H1 (cell line): ENCODE measurements at regions not wholly inside any gene's neighbourhood (a gene's known extent, or its start where the extent isn't known, plus 50 kb on each side); places are given as distances from the start of the nearest gene placed in this dataset.

ENCODE experiments used
- CTCF ChIA-PET: fragments of 300-600 bp; sonication (Branson Sonifier 250); formaldehyde crosslinking; loops from one replicate; lab custom pipeline; 2021; ENCODE audit not compliant: partially characterized antibody; lab: Charles Lee
- POLR2A ChIA-PET: fragments of 300-600 bp; sonication (Branson Sonifier 250); formaldehyde crosslinking; loops from one replicate; lab custom pipeline; 2021; ENCODE audit warnings: inconsistent platforms; ENCODE audit not compliant: partially characterized antibody; lab: Charles Lee
- DNase-seq, 2 experiments: peaks; one replicate each; pipeline versions ENCODE4 v3.0.0 to v3.0.0-alpha.2; 2010 to 2022; ENCODE audit warnings: low spot score in 2 of 2, low read depth in 1 of 2, mixed read lengths in 1 of 2
- FAIRE-seq: peaks from 2 replicates; lab custom pipeline; 2011; peaks lifted over from hg19 to GRCh38; lab: Jason Lieb, UNC
- H2AFZ ChIP-seq: 2 replicates; pipeline ENCODE4 v1.8.1; 2012; ENCODE audit warnings: low read length, inconsistent platforms
- H2AK5ac ChIP-seq: 2 replicates; pipeline ENCODE4 v1.6.1; 2013; ENCODE audit warnings: low read depth, low read length
- H2BK120ac ChIP-seq: replicated peaks from 2 replicates; pipeline ENCODE3; 2013; ENCODE audit warnings: low read depth, low read length, inconsistent platforms
- H2BK12ac ChIP-seq: 2 replicates; pipeline ENCODE4 v1.6.1; 2013; ENCODE audit warnings: low read depth, low read length
- H2BK15ac ChIP-seq: 2 replicates; pipeline ENCODE4 v1.6.1; 2013; ENCODE audit warnings: low read length
- H2BK20ac ChIP-seq: 2 replicates; pipeline ENCODE4 v1.6.1; 2013; ENCODE audit warnings: low read length
- H2BK5ac ChIP-seq: 2 replicates; pipeline ENCODE4 v1.6.1; 2013; ENCODE audit warnings: low read depth, low read length
- H3K14ac ChIP-seq: 2 replicates; pipeline ENCODE4 v1.6.1; 2013; ENCODE audit warnings: inconsistent platforms; ENCODE audit not compliant: insufficient read length
- H3K18ac ChIP-seq: 2 replicates; pipeline ENCODE4 v1.6.1; 2013; ENCODE audit warnings: low read length; ENCODE audit errors: extremely low read depth
- H3K23ac ChIP-seq: 2 replicates; pipeline ENCODE4 v1.6.1; 2013; ENCODE audit warnings: inconsistent platforms; ENCODE audit not compliant: insufficient read length
- H3K23me2 ChIP-seq: 2 replicates; pipeline ENCODE4 v1.6.1; 2013; ENCODE audit warnings: low read depth, low read length
- H3K27ac ChIP-seq: 2 replicates; pipeline ENCODE4 v1.6.1; 2011; ENCODE audit warnings: low read depth, low read length, inconsistent platforms
- H3K27me3 ChIP-seq, 4 experiments: replicated peaks in 1 of 4; 1 replicate in 1 of 4; 2 replicates in 3 of 4; pipeline versions ENCODE4 v1.6.1 to v1.8.1; 2011 to 2013; ENCODE audit warnings: low read length in 3 of 4, mild to moderate bottlenecking in 3 of 4, inconsistent platforms in 2 of 4, mixed read lengths in 2 of 4, moderate library complexity in 1 of 4; ENCODE audit not compliant: control insufficient read depth in 3 of 4, insufficient read depth in 3 of 4; ENCODE audit errors: extremely low read depth in 1 of 4
- H3K36me3 ChIP-seq, 4 experiments: 2 replicates each; pipeline versions ENCODE4 v1.6.1 to v1.8.1; 2011 to 2013; ENCODE audit warnings: mild to moderate bottlenecking in 4 of 4, low read length in 3 of 4, moderate library complexity in 2 of 4, control low read depth in 1 of 4, inconsistent platforms in 1 of 4; ENCODE audit not compliant: insufficient read depth in 4 of 4, control insufficient read depth in 2 of 4
- H3K4ac ChIP-seq: replicated peaks from 2 replicates; pipeline ENCODE3; 2013; ENCODE audit warnings: low read length, low read depth, mixed read lengths, inconsistent platforms; ENCODE audit not compliant: insufficient read length
- H3K4me1 ChIP-seq, 4 experiments: replicated peaks in 1 of 4; 1 replicate in 1 of 4; 2 replicates in 3 of 4; pipeline versions ENCODE4 v1.6.1 to v1.8.1; 2011 to 2013; ENCODE audit warnings: low read length in 3 of 4, inconsistent platforms in 2 of 4, mixed read lengths in 1 of 4; ENCODE audit not compliant: insufficient read depth in 4 of 4, control insufficient read depth in 3 of 4
- H3K4me2 ChIP-seq, 2 experiments: 2 replicates each; pipeline versions ENCODE4 v1.6.1 to v1.8.1; 2011 to 2013; ENCODE audit warnings: low read depth in 2 of 2, low read length in 2 of 2, control low read depth in 1 of 2, inconsistent platforms in 1 of 2, mild to moderate bottlenecking in 1 of 2; ENCODE audit not compliant: insufficient read depth in 1 of 2
- H3K4me3 ChIP-seq, 4 experiments: fragments of 200-600, 300-600 bp in 1 of 4; sonication (generic), shearing (Covaris generic), sonication (Bioruptor Twin) in 1 of 4; 2 replicates each; pipeline versions ENCODE4 v1.5.1 to v1.8.1; 2011 to 2016; ENCODE audit warnings: low read length in 4 of 4, low read depth in 3 of 4, control low read depth in 2 of 4, inconsistent platforms in 2 of 4, mild to moderate bottlenecking in 2 of 4, mixed read lengths in 1 of 4, moderate library complexity in 1 of 4; ENCODE audit not compliant: insufficient read depth in 2 of 4; ENCODE audit errors: extremely low read depth in 1 of 4
- H3K56ac ChIP-seq: replicated peaks from 2 replicates; pipeline ENCODE3; 2013; ENCODE audit warnings: low read depth, mild to moderate bottlenecking, mixed read lengths, low read length, inconsistent platforms; ENCODE audit not compliant: insufficient read length
- H3K79me1 ChIP-seq: 2 replicates; pipeline ENCODE4 v1.6.1; 2013; ENCODE audit warnings: low read depth, low read length, control low read depth
- H3K79me2 ChIP-seq, 2 experiments: 2 replicates each; pipeline versions ENCODE4 v1.6.1 to v1.8.1; 2012 to 2013; ENCODE audit warnings: low read length in 2 of 2, mild to moderate bottlenecking in 2 of 2, inconsistent platforms in 1 of 2; ENCODE audit not compliant: insufficient read depth in 2 of 2, control insufficient read depth in 1 of 2
- H3K9ac ChIP-seq, 4 experiments: replicated peaks in 1 of 4; 1 replicate in 1 of 4; 2 replicates in 3 of 4; pipeline versions ENCODE4 v1.6.1 to v1.8.1; 2011 to 2013; ENCODE audit warnings: low read depth in 3 of 4, low read length in 3 of 4, control low read depth in 2 of 4, mild to moderate bottlenecking in 2 of 4, moderate library complexity in 2 of 4, inconsistent platforms in 1 of 4; ENCODE audit errors: extremely low read depth in 1 of 4
- H3K9me3 ChIP-seq, 2 experiments: 2 replicates each; pipeline versions ENCODE4 v1.6.1 to v1.8.1; 2012 to 2013; ENCODE audit warnings: mild to moderate bottlenecking in 2 of 2, moderate library complexity in 2 of 2, control low read depth in 1 of 2, inconsistent platforms in 1 of 2, low read depth in 1 of 2, low read length in 1 of 2, mixed read lengths in 1 of 2; ENCODE audit not compliant: insufficient read depth in 2 of 2
- H4K20me1 ChIP-seq, 2 experiments: replicated peaks in 1 of 2; 2 replicates each; pipeline versions ENCODE3 to v1.8.1; 2011 to 2013; ENCODE audit warnings: inconsistent platforms in 2 of 2, low read length in 2 of 2, mild to moderate bottlenecking in 1 of 2; ENCODE audit not compliant: insufficient read depth in 2 of 2, control insufficient read depth in 1 of 2
- H4K5ac ChIP-seq: 2 replicates; pipeline ENCODE4 v1.6.1; 2013; ENCODE audit warnings: low read length, low read depth, mixed read lengths, inconsistent platforms; ENCODE audit not compliant: insufficient read length
- H4K8ac ChIP-seq: 2 replicates; pipeline ENCODE4 v1.8.0; 2013; ENCODE audit warnings: mild to moderate bottlenecking, moderate library complexity, low read length, inconsistent platforms; ENCODE audit not compliant: insufficient read depth; ENCODE audit errors: extremely low read depth
- H4K91ac ChIP-seq: replicated peaks from 2 replicates; pipeline ENCODE3; 2013; ENCODE audit warnings: low read length, mixed read lengths, inconsistent platforms; ENCODE audit not compliant: insufficient read length
- ASH2L ChIP-seq: fragments of 200-600, 300-600 bp; sonication (generic); IDR thresholded peaks from one replicate; pipeline ENCODE4 v1.7.1; 2017; ENCODE audit warnings: low read length
- EP300 ChIP-seq, 2 experiments: IDR thresholded peaks; 1 replicate in 1 of 2; 2 replicates in 1 of 2; pipeline ENCODE4 v1.6.1; 2011 to 2012; ENCODE audit warnings: low read depth in 2 of 2, low read length in 2 of 2, mild to moderate bottlenecking in 2 of 2, borderline replicate concordance in 1 of 2, inconsistent platforms in 1 of 2, moderate library complexity in 1 of 2
- GTF2F1 ChIP-seq: IDR thresholded peaks from 2 replicates; pipeline ENCODE4 v1.6.1; 2012; ENCODE audit warnings: low read depth, low read length, improper control_type of control experiment, borderline replicate concordance
- HDAC2 ChIP-seq, 2 experiments: fragments of 300-600 bp in 1 of 2; sonication (generic) in 1 of 2; IDR thresholded peaks; 2 replicates each; pipeline ENCODE4 v1.6.1; 2011 to 2012; ENCODE audit warnings: low read depth in 2 of 2, low read length in 2 of 2, mild to moderate bottlenecking in 2 of 2, moderate library complexity in 2 of 2, borderline replicate concordance in 1 of 2, inconsistent platforms in 1 of 2
- KDM1A ChIP-seq: fragments of 200-600, 300-600 bp; sonication (generic); IDR thresholded peaks from 2 replicates; pipeline ENCODE4 v1.7.1; 2016; ENCODE audit warnings: mild to moderate bottlenecking, low read length, borderline replicate concordance
- POLR2AphosphoS5 ChIP-seq: IDR thresholded peaks from 2 replicates; pipeline ENCODE4 v1.6.1; 2011; ENCODE audit warnings: low read depth, low read length
- POU5F1 ChIP-seq: IDR thresholded peaks from 2 replicates; pipeline ENCODE4 v1.6.1; 2011; ENCODE audit warnings: low read depth, mild to moderate bottlenecking, low read length, moderate library complexity
- RBBP5 ChIP-seq: IDR thresholded peaks from 2 replicates; pipeline ENCODE4 v1.7.1; 2012; ENCODE audit warnings: low read depth, mild to moderate bottlenecking, inconsistent platforms, low read length, moderate library complexity, borderline replicate concordance
- SRF ChIP-seq: IDR thresholded peaks from 2 replicates; pipeline ENCODE4 v1.6.1; 2011; ENCODE audit warnings: mild to moderate bottlenecking, low read depth, low read length, moderate library complexity
- TAF1 ChIP-seq: IDR thresholded peaks from 2 replicates; pipeline ENCODE4 v1.6.1; 2011; ENCODE audit warnings: mild to moderate bottlenecking, low read depth, low read length
- TCF12 ChIP-seq: IDR thresholded peaks from 2 replicates; pipeline ENCODE4 v1.6.1; 2011; ENCODE audit warnings: low read depth, mild to moderate bottlenecking, low read length
- TEAD4 ChIP-seq: IDR thresholded peaks from 2 replicates; pipeline ENCODE4 v1.6.1; 2012; ENCODE audit warnings: low read depth, low read length, inconsistent platforms, mixed read lengths
- YY1 ChIP-seq: IDR thresholded peaks from 2 replicates; pipeline ENCODE4 v1.6.1; 2011; ENCODE audit warnings: low read depth, mild to moderate bottlenecking, low read length
- WGBS, 2 experiments: shearing (Covaris generic) in 1 of 2; methylation state at CpG; one replicate each; pipeline versions ENCODE4 v1.1.6 to v1.1.7; 2013 to 2015; ENCODE audit warnings: low lambda C conversion rate in 2 of 2, mixed read lengths in 2 of 2, inconsistent platforms in 1 of 2, low coverage in 1 of 2, missing lambda C conversion rate in 1 of 2; ENCODE audit not compliant: insufficient replicate concordance in 2 of 2, insufficient coverage in 1 of 2, insufficient read length in 1 of 2; ENCODE audit errors: extremely low coverage in 1 of 2, missing lambda C conversion rate in 1 of 2; 5-methylcytosine and 5-hydroxymethylcytosine counted together

DNA sequence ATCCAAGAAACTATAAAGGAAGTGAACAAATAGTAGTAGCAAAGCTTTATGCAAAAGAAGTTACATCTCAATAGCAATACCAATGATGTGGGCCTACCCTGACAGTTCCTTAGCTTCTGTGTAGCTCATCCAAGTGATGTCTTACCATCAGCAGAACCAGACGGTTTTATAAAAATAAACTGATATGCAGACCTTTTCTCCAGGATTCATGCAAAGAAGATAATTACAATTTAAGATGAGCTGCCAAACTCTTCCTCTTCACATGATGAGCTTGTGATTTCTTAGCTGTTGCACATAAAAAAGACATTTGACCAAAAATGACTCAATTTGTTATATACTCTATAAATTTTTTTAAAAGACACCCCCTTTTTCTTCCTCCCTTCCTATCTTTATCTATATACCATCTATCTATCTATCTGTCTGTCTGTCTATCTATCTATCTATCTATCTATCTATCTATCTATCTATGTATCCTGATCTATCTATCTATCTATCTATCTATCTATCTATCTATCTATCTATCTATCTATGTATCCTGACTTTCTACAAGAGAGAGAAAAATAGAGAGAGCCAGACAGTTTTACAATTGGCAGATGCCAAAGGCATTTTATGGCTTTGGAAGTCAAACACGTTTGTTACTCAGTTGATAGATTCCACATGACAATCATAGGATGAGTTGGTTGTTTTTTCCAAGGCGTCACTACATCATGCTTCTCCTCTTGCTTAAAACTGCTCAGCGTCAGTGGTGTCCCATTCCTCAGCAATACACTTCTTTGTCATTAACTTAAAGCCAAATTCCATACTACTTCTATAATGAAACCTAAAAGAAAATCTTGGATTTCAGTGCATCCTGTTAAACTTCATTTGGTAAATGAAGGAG is 65.9 kb upstream of the ACTR3 start:
- no peak overlapping the region for H3K9ac ChIP-seq
- H3K27me3 ChIP-seq: no peaks in the 10 kb centered on the region
- 0 out of 2 replicates have a peak overlapping the region, but pooled peaks have one; percentile 72 for H2BK20ac ChIP-seq
- no peak overlapping the region for H2BK12ac ChIP-seq
- no peak overlapping the region for H4K5ac ChIP-seq
- no peak for FAIRE-seq
- no peak overlapping the region for H3K4ac ChIP-seq
- H2BK15ac ChIP-seq: no peak overlapping the region
- H3K4me1 ChIP-seq: peaks cover 0 to 9% (median 2%) of the 10 kb centered on the region in 4 experiments; a peak in 4 of 7 replicates
- no peak for DNase-seq
- no peaks in the 10 kb centered on the region for H3K9me3 ChIP-seq
- H4K20me1 ChIP-seq: no peaks in the 10 kb centered on the region
- H2AK5ac ChIP-seq: no peak overlapping the region
- CTCF ChIA-PET: interaction anchor here (0.6 kb wide), 1 partner anchor 68 kb away, joined by 3 read pairs; no protein-coding TSS in a partner anchor
- no peaks in the 10 kb centered on the region for H3K79me1 ChIP-seq
- no peak overlapping the region for H2BK5ac ChIP-seq
- no peak overlapping the region for H3K18ac ChIP-seq
- H3K23ac ChIP-seq: no peak overlapping the region
- H3K27ac ChIP-seq: no peak overlapping the region
- H4K91ac ChIP-seq: no peak overlapping the region
- no peak overlapping the region for H2AFZ ChIP-seq
- no peaks in the 10 kb centered on the region for H3K23me2 ChIP-seq
- no peaks in the 10 kb centered on the region for H3K79me2 ChIP-seq
- H3K14ac ChIP-seq: no peak overlapping the region
- no peak overlapping the region for H3K4me3 ChIP-seq
- H3K56ac ChIP-seq: no peak overlapping the region
- H4K8ac ChIP-seq: no peak overlapping the region
- H2BK120ac ChIP-seq: no peak overlapping the region
- no peaks in the 10 kb centered on the region for H3K36me3 ChIP-seq
- no peak overlapping the region for H3K4me2 ChIP-seq
- 89% methylated on average over 4 of the region's 4 CpGs; no CpG with 5 or more reads in 1 of the 2 experiments for WGBS, 2 experiments
- POLR2A ChIA-PET: interaction anchor here (0.9 kb wide), 1 partner anchor 68 kb away, joined by 3 read pairs; the partner anchor contains the start of gene SLC35F5
- TF ChIP-seq SRF (no peak), RBBP5 (no peak), TCF12 (no peak), TEAD4 (no peak), POU5F1 (no peak), POLR2AphosphoS5 (no peak), GTF2F1 (no peak), KDM1A (no peak), HDAC2 (IDR thresholded peaks at IDR 0.05; ENCODE audit: borderline replicate concordance in 1 of 2, low read depth in 2 of 2, low read length in 2 of 2) (no peak), TAF1 (no peak), ASH2L (no peak), YY1 (no peak), EP300 (IDR thresholded peaks at IDR 0.05; ENCODE audit: borderline replicate concordance in 1 of 2, low read depth in 2 of 2, low read length in 2 of 2) (no peak)
